ENCODE measurements at regions not wholly inside any gene's neighbourhood (a gene's known extent, or its start where the extent isn't known, plus 50 kb on each side); places are given as distances from the start of the nearest gene placed in this dataset.

- peak overlapping the region; percentile 95 for H3K27ac ChIP-seq (ENCODE audit: low read depth, low read length)
- TF ChIP-seq EZH2phosphoT487 (IDR thresholded peaks at IDR 0.05; ENCODE audit: borderline replicate concordance, low read length): no peak
- TF ChIP-seq, protein P1, sequence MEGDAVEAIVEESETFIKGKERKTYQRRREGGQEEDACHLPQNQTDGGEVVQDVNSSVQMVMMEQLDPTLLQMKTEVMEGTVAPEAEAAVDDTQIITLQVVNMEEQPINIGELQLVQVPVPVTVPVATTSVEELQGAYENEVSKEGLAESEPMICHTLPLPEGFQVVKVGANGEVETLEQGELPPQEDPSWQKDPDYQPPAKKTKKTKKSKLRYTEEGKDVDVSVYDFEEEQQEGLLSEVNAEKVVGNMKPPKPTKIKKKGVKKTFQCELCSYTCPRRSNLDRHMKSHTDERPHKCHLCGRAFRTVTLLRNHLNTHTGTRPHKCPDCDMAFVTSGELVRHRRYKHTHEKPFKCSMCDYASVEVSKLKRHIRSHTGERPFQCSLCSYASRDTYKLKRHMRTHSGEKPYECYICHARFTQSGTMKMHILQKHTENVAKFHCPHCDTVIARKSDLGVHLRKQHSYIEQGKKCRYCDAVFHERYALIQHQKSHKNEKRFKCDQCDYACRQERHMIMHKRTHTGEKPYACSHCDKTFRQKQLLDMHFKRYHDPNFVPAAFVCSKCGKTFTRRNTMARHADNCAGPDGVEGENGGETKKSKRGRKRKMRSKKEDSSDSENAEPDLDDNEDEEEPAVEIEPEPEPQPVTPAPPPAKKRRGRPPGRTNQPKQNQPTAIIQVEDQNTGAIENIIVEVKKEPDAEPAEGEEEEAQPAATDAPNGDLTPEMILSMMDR (IDR thresholded peaks at IDR 0.05; ENCODE audit: low read depth, low read length, poor library complexity, severe bottlenecking): no peak
- H4K20me1 ChIP-seq (ENCODE audit: control insufficient read depth, insufficient read depth, low read depth, low read length): no peaks in the 10 kb centered on the region
- H3K4me2 ChIP-seq (ENCODE audit: low read length): peak overlapping the region; percentile 95
- H3K27me3 ChIP-seq (ENCODE audit: control insufficient read depth, low read length): no peaks in the 10 kb centered on the region
- no peaks in the 10 kb centered on the region for H3K9me3 ChIP-seq (ENCODE audit: control insufficient read depth, insufficient read depth, low read length)
- peaks cover 8% of the 10 kb centered on the region for H3K36me3 ChIP-seq (ENCODE audit: control insufficient read depth, low read length)
- peaks cover 3% of the 10 kb centered on the region; the same call in 1 of the 2 replicates for H3K79me2 ChIP-seq (ENCODE audit: control insufficient read depth, low read length)
- H3K9me2 ChIP-seq (replicated peaks; ENCODE audit: control insufficient read depth, low read length): no peaks in the 10 kb centered on the region
- H3K4me1 ChIP-seq (ENCODE audit: control insufficient read depth, low read length): peaks cover 91% of the 10 kb centered on the region
- H3K4me3 ChIP-seq (ENCODE audit: low read length): peak overlapping the region; percentile 64
- peaks cover 52% of the 10 kb centered on the region for H3F3A ChIP-seq (ENCODE audit: control insufficient read depth, insufficient read depth)
These were observed 62.9 kb downstream of the TEX35 start for GRCh38 chr1:178575611-178576361.

DNA sequence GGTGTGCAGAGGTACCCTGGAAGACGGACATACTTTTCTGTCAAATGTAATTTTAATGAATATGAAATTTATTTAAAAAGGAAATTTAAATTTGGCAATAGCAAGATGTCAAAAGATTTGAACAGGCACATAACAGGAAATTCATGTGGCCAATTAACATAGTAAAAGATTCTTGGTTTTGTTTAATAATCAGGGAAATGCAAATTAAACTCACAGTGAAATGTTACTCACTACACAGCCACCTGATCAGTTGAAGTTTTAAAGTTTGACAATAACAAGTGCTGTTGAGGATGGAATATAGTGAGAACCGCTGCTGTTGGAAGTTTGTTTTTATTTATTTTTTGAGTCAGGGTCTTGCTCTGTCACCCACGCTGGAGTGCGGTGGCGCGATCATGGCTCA, 63.9 kb downstream of the TEX35 start:
- peaks cover 8% of the 10 kb centered on the region for H3K36me3 ChIP-seq (ENCODE audit: control insufficient read depth, low read length)
- peaks cover 57% of the 10 kb centered on the region for H3F3A ChIP-seq (ENCODE audit: control insufficient read depth, insufficient read depth)
- H3K27ac ChIP-seq (ENCODE audit: low read depth, low read length): peak overlapping the region; percentile 95
- no peaks in the 10 kb centered on the region for H4K20me1 ChIP-seq (ENCODE audit: control insufficient read depth, insufficient read depth, low read depth, low read length)
- peak overlapping the region; percentile 95 for H3K4me2 ChIP-seq (ENCODE audit: low read length)
- no peaks in the 10 kb centered on the region for H3K9me2 ChIP-seq (replicated peaks; ENCODE audit: control insufficient read depth, low read length)
- peaks cover 98% of the 10 kb centered on the region for H3K4me1 ChIP-seq (ENCODE audit: control insufficient read depth, low read length)
- H3K27me3 ChIP-seq (ENCODE audit: control insufficient read depth, low read length): no peaks in the 10 kb centered on the region
- TF ChIP-seq, protein P1 (IDR thresholded peaks at IDR 0.05; ENCODE audit: low read depth, low read length, poor library complexity, severe bottlenecking): no peak
- no peak for TF ChIP-seq EZH2phosphoT487 (IDR thresholded peaks at IDR 0.05; ENCODE audit: borderline replicate concordance, low read length)
- no peaks in the 10 kb centered on the region for H3K9me3 ChIP-seq (ENCODE audit: control insufficient read depth, insufficient read depth, low read length)
- H3K79me2 ChIP-seq (ENCODE audit: control insufficient read depth, low read length): peaks cover 3% of the 10 kb centered on the region; the same call in 1 of the 2 replicates
- H3K4me3 ChIP-seq (ENCODE audit: low read length): peak overlapping the region; percentile 64

DNA sequence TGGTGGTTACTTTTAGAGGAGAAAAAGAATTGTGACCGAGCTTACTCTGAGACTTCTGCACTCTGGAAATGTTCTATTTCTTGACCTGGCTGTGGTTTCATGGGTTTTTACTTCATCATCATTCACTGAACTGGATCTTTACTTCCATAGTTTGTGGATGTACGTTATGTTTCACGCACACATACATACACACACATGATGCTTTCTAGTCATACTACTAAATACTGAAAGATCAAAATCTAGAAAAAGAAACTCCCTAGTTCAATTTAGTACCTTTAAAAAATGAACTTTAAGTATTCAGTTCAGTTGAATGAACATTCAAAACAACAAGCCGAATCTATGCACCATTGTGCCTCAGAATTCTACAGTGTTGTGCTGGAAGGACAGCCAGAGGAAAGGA, 65.0 kb downstream of the TEX35 start:
- no peak for TF ChIP-seq EZH2phosphoT487 (IDR thresholded peaks at IDR 0.05; ENCODE audit: borderline replicate concordance, low read length)
- TF ChIP-seq, protein P1 (IDR thresholded peaks at IDR 0.05; ENCODE audit: low read depth, low read length, poor library complexity, severe bottlenecking): no peak
- peaks cover 7% of the 10 kb centered on the region for H3K36me3 ChIP-seq (ENCODE audit: control insufficient read depth, low read length)
- H3K9me2 ChIP-seq (replicated peaks; ENCODE audit: control insufficient read depth, low read length): no peaks in the 10 kb centered on the region
- H3K4me1 ChIP-seq (ENCODE audit: control insufficient read depth, low read length): peaks cover 98% of the 10 kb centered on the region
- no peaks in the 10 kb centered on the region for H4K20me1 ChIP-seq (ENCODE audit: control insufficient read depth, insufficient read depth, low read depth, low read length)
- H3K4me3 ChIP-seq (ENCODE audit: low read length): peak overlapping the region; percentile 64
- H3K4me2 ChIP-seq (ENCODE audit: low read length): peak overlapping the region; percentile 95
- no peaks in the 10 kb centered on the region for H3K27me3 ChIP-seq (ENCODE audit: control insufficient read depth, low read length)
- no peaks in the 10 kb centered on the region for H3K9me3 ChIP-seq (ENCODE audit: control insufficient read depth, insufficient read depth, low read length)
- H3F3A ChIP-seq (ENCODE audit: control insufficient read depth, insufficient read depth): peaks cover 62% of the 10 kb centered on the region
- peaks cover 3% of the 10 kb centered on the region; the same call in 1 of the 2 replicates for H3K79me2 ChIP-seq (ENCODE audit: control insufficient read depth, low read length)
- H3K27ac ChIP-seq (ENCODE audit: low read depth, low read length): peak overlapping the region; percentile 95
